Colonic mucosa (tissue), 4 donors: ENCODE measurements at regions not wholly inside any gene's neighbourhood (a gene's known extent, or its start where the extent isn't known, plus 50 kb on each side); places are given as distances from the start of the nearest gene placed in this dataset.

Experiments used
- DNase-seq: peaks from one replicate; pipeline ENCODE4 v3.0.0-alpha.2; 2020
- H3K27ac ChIP-seq: fragments of 200-600 bp; one replicate; pipeline ENCODE4 v1.8.0; 2021
- H3K27me3 ChIP-seq: fragments of 200-600 bp; one replicate; pipeline ENCODE4 v1.8.0; 2021
- H3K36me3 ChIP-seq: fragments of 200-600 bp; one replicate; pipeline ENCODE4 v1.8.0; 2021
- H3K4me1 ChIP-seq: fragments of 200-600 bp; one replicate; pipeline ENCODE4 v1.8.0; 2021; ENCODE audit warnings: mild to moderate bottlenecking
- H3K4me3 ChIP-seq: fragments of 200-600 bp; one replicate; pipeline ENCODE4 v1.8.0; 2021
- H3K9ac ChIP-seq, 2 donors: one replicate each; pipeline ENCODE4 v1.7.0; 2013; ENCODE audit warnings: control low read depth in 2 of 2, low read depth in 2 of 2, low read length in 2 of 2
- H3K9me3 ChIP-seq: fragments of 200-600 bp; one replicate; pipeline ENCODE4 v1.8.0; 2021
- CTCF ChIP-seq: fragments of 200-600 bp; IDR thresholded peaks from one replicate; pipeline ENCODE4 v1.8.0; 2022; ENCODE audit warnings: antibody characterized with exemption, mild to moderate bottlenecking
- intact Hi-C: fragments of 100-400 bp; cut with DNase I; formaldehyde crosslinking; loops from one replicate; pipeline ENCODE4 v1.14.1; 2022
- donor health status: healthy.
- donor health status: DM: no; HTN: no; CAD: no.
- donor health status: DM: no; HTN: no; CAD: no.

- no peaks in the 10 kb centered on the region for H3K4me1 ChIP-seq
- H3K27me3 ChIP-seq = no peaks in the 10 kb centered on the region
- no peak overlapping the region for H3K4me3 ChIP-seq
- no peaks in the 10 kb centered on the region for H3K36me3 ChIP-seq
- no peak overlapping the region for H3K9ac ChIP-seq
- no peaks in the 10 kb centered on the region for H3K9me3 ChIP-seq
- H3K27ac ChIP-seq = no peak overlapping the region
- intact Hi-C loops = no loop called here
- no peak for TF ChIP-seq CTCF
- DNase-seq = no peak
Measured at GRCh38 chr18:78041218-78041617, 791.6 kb downstream of the GALR1 start.

GRCh38 chr18:78046631-78047030 is 797.0 kb downstream of the GALR1 start:
- H3K27ac ChIP-seq = no peak overlapping the region
- no peak overlapping the region for H3K9ac ChIP-seq
- no peaks in the 10 kb centered on the region for H3K4me1 ChIP-seq
- TF ChIP-seq CTCF = no peak
- DNase-seq = no peak
- H3K9me3 ChIP-seq = no peaks in the 10 kb centered on the region
- no peaks in the 10 kb centered on the region for H3K27me3 ChIP-seq
- H3K36me3 ChIP-seq = no peaks in the 10 kb centered on the region
- intact Hi-C loops = no loop called here
- no peak overlapping the region for H3K4me3 ChIP-seq

GRCh38 chr18:78049281-78049680 is 799.6 kb downstream of the GALR1 start:
- H3K9ac ChIP-seq = no peak overlapping the region
- TF ChIP-seq CTCF = no peak
- H3K27ac ChIP-seq = no peak overlapping the region
- DNase-seq = no peak
- intact Hi-C loops = no loop called here
- no peaks in the 10 kb centered on the region for H3K4me1 ChIP-seq
- H3K27me3 ChIP-seq = no peaks in the 10 kb centered on the region
- no peaks in the 10 kb centered on the region for H3K36me3 ChIP-seq
- no peaks in the 10 kb centered on the region for H3K9me3 ChIP-seq
- no peak overlapping the region for H3K4me3 ChIP-seq

- no peak overlapping the region for H3K4me3 ChIP-seq
- H3K27ac ChIP-seq = no peak overlapping the region
- H3K9me3 ChIP-seq = no peaks in the 10 kb centered on the region
- no peak overlapping the region for H3K9ac ChIP-seq
- no peaks in the 10 kb centered on the region for H3K27me3 ChIP-seq
- no peak for TF ChIP-seq CTCF
- intact Hi-C loops = no loop called here
- no peaks in the 10 kb centered on the region for H3K4me1 ChIP-seq
- no peaks in the 10 kb centered on the region for H3K36me3 ChIP-seq
- no peak for DNase-seq
Measured at GRCh38 chr18:78054801-78055200, 805.2 kb downstream of the GALR1 start.

GRCh38 chr18:78056011-78056410 is 806.4 kb downstream of the GALR1 start:
- Histone ChIP-seq H3K4me3 (no peak overlapping the region), H3K27ac (no peak overlapping the region), H3K9me3 (no peaks in the 10 kb centered on the region), H3K9ac (no peak overlapping the region), H3K36me3 (no peaks in the 10 kb centered on the region), H3K27me3 (no peaks in the 10 kb centered on the region), H3K4me1 (no peaks in the 10 kb centered on the region)
- intact Hi-C loops = no loop called here
- no peak for TF ChIP-seq CTCF
- no peak for DNase-seq
